K562 (cell line): ENCODE measurements at regions not wholly inside any gene's neighbourhood (a gene's known extent, or its start where the extent isn't known, plus 50 kb on each side); places are given as distances from the start of the nearest gene placed in this dataset.

ENCODE experiments used
- ATAC-seq: fragments of 200-7000 bp; cut with Tn5 transposase; 3 replicates; pipeline ENCODE4 v1.9.1; 2020; ENCODE audit warnings: moderate library complexity
- BruUV-seq: library from RNA; stranded (reverse); fragments of 400-500 nt; replicated peaks from 2 replicates; lab custom pipeline; 2021; lab: Mats Ljungman, UMichigan
- CTCF ChIA-PET: fragments of 300-600 bp; formaldehyde crosslinking; extraction: SDS; loops from one replicate; lab custom pipeline; 2021; ENCODE audit warnings: low intra/inter-chr PET ratio; lab: Yijun Ruan, JAX
- POLR2A ChIA-PET: fragments of 300-600, 350-650 bp; sonication (Branson Sonifier 250); formaldehyde crosslinking; extraction: SDS; loops from one replicate; lab custom pipeline; 2021; ENCODE audit warnings: antibody characterized with exemption, inconsistent platforms; lab: Yijun Ruan, JAX
- DNase-seq, 4 experiments: peaks; one replicate each; pipeline versions ENCODE4 v3.0.0 to v3.0.0-alpha.2; 2011 to 2018; ENCODE audit warnings: low spot score in 3 of 4, mixed read lengths in 3 of 4; ENCODE audit errors: extremely low read depth in 1 of 4
- FAIRE-seq: peaks from 2 replicates; lab custom pipeline; 2011; peaks lifted over from hg19 to GRCh38; lab: Jason Lieb, UNC
- H2AFZ ChIP-seq: 2 replicates; pipeline ENCODE4 v1.6.0; 2011; ENCODE audit warnings: low read depth, low read length, control low read depth, inconsistent platforms
- H3K27ac ChIP-seq: fragments of 200-600 bp; 3 replicates; pipeline ENCODE4 v1.8.0; 2011; ENCODE audit warnings: low read depth, mild to moderate bottlenecking, control low read depth, inconsistent platforms, low read length, moderate library complexity, mixed read lengths; ENCODE audit errors: extremely low read depth
- H3K27me3 ChIP-seq, 2 experiments: fragments of 300-600 bp in 1 of 2; 2 replicates in 1 of 2; 3 replicates in 1 of 2; pipeline versions ENCODE4 v1.6.0 to v1.8.0; 2011; ENCODE audit warnings: inconsistent platforms in 2 of 2, low read length in 2 of 2, mild to moderate bottlenecking in 1 of 2, mixed read lengths in 1 of 2, moderate library complexity in 1 of 2; ENCODE audit not compliant: control insufficient read depth in 2 of 2, insufficient read depth in 2 of 2
- H3K36me3 ChIP-seq: fragments of 300-600 bp; 3 replicates; pipeline ENCODE4 v1.8.0; 2011; ENCODE audit warnings: mild to moderate bottlenecking, low read length, inconsistent platforms; ENCODE audit not compliant: control insufficient read depth, insufficient read depth
- H3K4me1 ChIP-seq, 2 experiments: fragments of 200-600 bp in 1 of 2; replicated peaks in 1 of 2; 2 replicates in 1 of 2; 3 replicates in 1 of 2; pipeline versions ENCODE4 v1.5.1 to v1.8.0; 2011; ENCODE audit warnings: inconsistent platforms in 2 of 2, low read length in 2 of 2, mild to moderate bottlenecking in 1 of 2, mixed read lengths in 1 of 2, moderate library complexity in 1 of 2; ENCODE audit not compliant: control insufficient read depth in 2 of 2, insufficient read depth in 2 of 2
- H3K4me2 ChIP-seq: 2 replicates; pipeline ENCODE4 v1.6.1; 2011; ENCODE audit warnings: low read length, control low read depth, inconsistent platforms, mixed read lengths; ENCODE audit not compliant: insufficient read depth
- H3K4me3 ChIP-seq: fragments of 200-600 bp; sonication (generic), shearing (Covaris generic); 2 replicates; pipeline ENCODE4 v1.5.1; 2016; ENCODE audit warnings: control low read depth, inconsistent platforms
- H3K79me2 ChIP-seq: fragments of 200-600 bp; 3 replicates; pipeline ENCODE4 v1.8.0; 2011; ENCODE audit warnings: low read length, inconsistent platforms; ENCODE audit not compliant: control insufficient read depth, insufficient read depth
- H3K9ac ChIP-seq, 2 experiments: 2 replicates each; pipeline versions ENCODE4 v1.6.0 to v1.6.1; 2011; ENCODE audit warnings: low read depth in 2 of 2, low read length in 2 of 2, control low read depth in 1 of 2, inconsistent platforms in 1 of 2, mild to moderate bottlenecking in 1 of 2, mixed read lengths in 1 of 2; ENCODE audit not compliant: insufficient read depth in 1 of 2
- H3K9me1 ChIP-seq: one replicate; pipeline ENCODE4 v1.6.0; 2011; ENCODE audit warnings: inconsistent platforms, mild to moderate bottlenecking, low read length, moderate library complexity; ENCODE audit not compliant: control insufficient read depth, insufficient read depth
- H3K9me3 ChIP-seq: replicated peaks from 2 replicates; pipeline ENCODE4 v1.5.1; 2011; ENCODE audit warnings: low read depth, low read length, inconsistent platforms; ENCODE audit not compliant: control insufficient read depth, insufficient read depth
- H4K20me1 ChIP-seq: replicated peaks from 2 replicates; pipeline ENCODE4 v1.6.1; 2011; ENCODE audit warnings: low read length, inconsistent platforms, mixed read lengths; ENCODE audit not compliant: control insufficient read depth, insufficient read depth
- EGR1 ChIP-seq: fragments of 450-650 bp; conservative IDR thresholded peaks from 2 replicates; pipeline ENCODE4 v1.6.1; 2017; ENCODE audit warnings: mild to moderate bottlenecking
- ETV5 ChIP-seq: sonication (generic); formaldehyde crosslinking; IDR thresholded peaks from 2 replicates; pipeline ENCODE4 v1.4.0; 2020; ENCODE audit warnings: low read depth, mild to moderate bottlenecking, missing genetic modification reagents
- MECOM ChIP-seq: fragments of 250-450 bp; sonication (Bioruptor Pico); IDR thresholded peaks from 2 replicates; pipeline ENCODE4 v1.8.0; 2022; ENCODE audit warnings: inconsistent platforms
- PURB ChIP-seq: sonication (generic); formaldehyde crosslinking; IDR thresholded peaks from 2 replicates; pipeline ENCODE4 v1.9.0; 2021; ENCODE audit warnings: low read depth, mild to moderate bottlenecking, missing genetic modification reagents
- SMARCC2 ChIP-seq: fragments of 450-650 bp; IDR thresholded peaks from 2 replicates; pipeline ENCODE4 v1.6.1; 2017; ENCODE audit warnings: antibody characterized with exemption, moderate library complexity, mild to moderate bottlenecking, low read depth
- SNRNP70 ChIP-seq: fragments of 200-400 bp; formaldehyde crosslinking; optimal IDR thresholded peaks from 2 replicates; pipeline ENCODE3; 2017; ENCODE audit warnings: low read depth, low read length
- TFE3 ChIP-seq: fragments of 450-650 bp; formaldehyde crosslinking; IDR thresholded peaks from 2 replicates; pipeline ENCODE4 v1.4.0; 2020; ENCODE audit warnings: mild to moderate bottlenecking, mixed read lengths
- ZC3H4 ChIP-seq: sonication (generic); formaldehyde crosslinking; IDR thresholded peaks from 2 replicates; pipeline ENCODE4 v1.9.0; 2021; ENCODE audit warnings: missing genetic modification reagents, borderline replicate concordance
- WGBS: fragments of 100-300 bp; shearing (Covaris generic); methylation state at CpG from one replicate; pipeline ENCODE4 v1.1.6; 2016; ENCODE audit warnings: low coverage, mixed read lengths; ENCODE audit not compliant: insufficient coverage; ENCODE audit errors: missing lambda C conversion rate; 5-methylcytosine and 5-hydroxymethylcytosine counted together
- in situ Hi-C: fragments of 300-500 bp; cut with MboI; formaldehyde crosslinking; loops from 4 replicates; pipeline ENCODE4 v1.15.0; 2018; ENCODE audit warnings: inconsistent platforms, mixed read lengths
- intact Hi-C: fragments of 100-400 bp; cut with micrococcal nuclease; formaldehyde crosslinking; loops from 2 replicates; pipeline ENCODE4 v1.14.2; 2022

- 2% methylated on average over 15 of the region's 15 CpGs for WGBS
- FAIRE-seq: no peak
Observed at GRCh38 chr19:31070146-31071065, 278.8 kb downstream of the TSHZ3 start.

More at GRCh38 chr19:31070146-31071065, 278.8 kb downstream of the TSHZ3 start:
- ChIA-PET POLR2A (no interaction called here), CTCF (no interaction called here)
- Histone ChIP-seq H3K4me2 (no peak overlapping the region), H3K9ac (no peak overlapping the region), H3K27me3 (peaks cover 0 to 18% of the 10 kb centered on the region in 2 experiments; a peak in 2 of 5 replicates), H3K9me3 (no peaks in the 10 kb centered on the region), H3K4me3 (no peak overlapping the region), H3K36me3 (no peaks in the 10 kb centered on the region), H2AFZ (no peak overlapping the region), H4K20me1 (no peaks in the 10 kb centered on the region; the same call in 1 of the 2 replicates), H3K27ac (no peak overlapping the region), H3K79me2 (no peaks in the 10 kb centered on the region), H3K9me1 (no peaks in the 10 kb centered on the region), H3K4me1 (no peaks in the 10 kb centered on the region)
- intact Hi-C loops: no loop called here
- TF ChIP-seq PURB (CRISPR knock-in tag) (no peak), TFE3 (CRISPR knock-in tag) (no peak), SMARCC2 (no peak), EGR1 (no peak), MECOM (CRISPR knock-in tag) (no peak), ZC3H4 (CRISPR knock-in tag) (no peak), ETV5 (no peak), SNRNP70 (no peak)
- in situ Hi-C loops: no loop called here
- BruUV-seq: no TSS peak
- ATAC-seq: no peak
- no peak for DNase-seq
